GM20431 (cell line): ENCODE measurements at regions not wholly inside any gene's neighbourhood (a gene's known extent, or its start where the extent isn't known, plus 50 kb on each side); places are given as distances from the start of the nearest gene placed in this dataset.

Source experiments
- in situ Hi-C: fragments of 300-500 bp; cut with MseI, MboI; formaldehyde crosslinking; loops from one replicate; pipeline ENCODE4 v1.15.0; 2020; ENCODE audit warnings: low sequenced_read_pairs; ENCODE audit not compliant: unreplicated experiment

DNA sequence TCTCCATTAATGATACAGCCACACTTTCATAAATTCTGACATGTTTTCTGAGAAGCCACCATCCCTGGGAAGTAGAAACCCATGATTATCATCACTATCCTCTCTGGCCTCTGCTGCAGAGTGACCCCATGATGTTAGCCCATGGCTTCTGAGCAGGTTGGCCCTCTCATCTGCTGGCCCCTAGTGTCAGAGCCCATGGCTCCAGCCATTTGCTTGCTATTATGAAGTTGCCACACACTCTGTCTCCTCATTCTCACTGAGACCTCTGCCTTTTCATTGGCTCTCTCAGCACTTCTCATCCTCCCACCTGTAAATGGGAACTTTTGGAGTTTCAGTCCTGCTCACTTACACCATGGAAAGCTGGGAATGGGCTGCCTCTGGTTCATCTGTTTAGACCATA lies 192.7 kb downstream of the GASK1B start:
- in situ Hi-C loops: loop anchor here (25.0 kb wide), 1 partner anchor 182 kb away; the partner anchor contains the start of gene GASK1B

DNA sequence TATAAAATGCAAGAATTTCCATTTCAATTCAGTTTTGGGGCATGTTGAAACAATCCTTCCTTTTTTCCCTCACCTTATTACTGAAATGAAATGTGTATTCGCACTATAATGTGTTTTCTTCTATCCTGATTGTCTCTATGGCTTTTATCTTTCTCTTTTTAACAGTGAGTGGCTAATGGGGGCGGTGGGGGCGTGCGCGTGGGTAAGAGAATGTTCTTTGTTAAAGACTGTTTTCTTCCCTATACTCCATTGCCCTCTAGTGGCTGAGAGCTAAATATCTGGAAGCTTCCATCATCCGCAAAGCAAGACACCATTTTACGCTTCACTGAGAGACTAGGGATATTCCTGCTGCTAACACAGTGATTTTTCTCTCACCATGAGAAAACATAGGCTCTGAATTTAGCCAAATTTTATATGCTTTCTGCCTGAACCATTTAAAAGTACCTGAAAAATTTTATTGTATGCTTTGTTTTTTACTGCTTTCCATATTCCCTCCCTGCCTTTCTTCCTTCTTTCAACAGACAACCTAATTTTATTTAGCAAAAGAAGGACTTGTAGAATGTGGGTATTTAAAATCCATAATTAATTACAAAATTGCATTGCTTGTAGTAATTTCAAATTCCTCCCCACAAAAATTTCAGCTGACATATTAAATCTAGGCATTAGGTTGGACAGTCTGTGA lies 194.0 kb downstream of the GASK1B start:
- in situ Hi-C loops: loop anchor here (25.0 kb wide), 1 partner anchor 183 kb away; the partner anchor contains the start of gene GASK1B

DNA sequence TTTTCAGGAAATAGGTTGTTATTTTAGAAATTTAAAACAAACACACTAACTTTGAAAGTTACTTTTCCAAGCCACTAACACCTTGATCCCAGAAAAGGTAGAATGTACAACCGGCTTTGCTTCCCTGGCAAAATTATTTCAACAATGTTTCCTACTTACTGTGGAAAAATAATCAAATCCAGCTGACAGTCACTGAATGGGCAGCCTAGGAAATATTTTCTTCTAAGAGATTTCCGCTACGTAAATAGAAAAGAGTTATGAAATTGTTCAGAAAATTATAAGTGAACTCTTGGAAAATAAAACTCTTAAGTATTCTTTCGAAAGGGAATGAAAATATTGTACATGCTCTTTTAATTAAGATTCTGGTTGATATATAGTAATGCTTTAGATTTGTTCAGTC lies 195.7 kb downstream of the GASK1B start:
- in situ Hi-C loops: loop anchor here (25.0 kb wide), 1 partner anchor 185 kb away; the partner anchor contains the start of gene GASK1B

DNA sequence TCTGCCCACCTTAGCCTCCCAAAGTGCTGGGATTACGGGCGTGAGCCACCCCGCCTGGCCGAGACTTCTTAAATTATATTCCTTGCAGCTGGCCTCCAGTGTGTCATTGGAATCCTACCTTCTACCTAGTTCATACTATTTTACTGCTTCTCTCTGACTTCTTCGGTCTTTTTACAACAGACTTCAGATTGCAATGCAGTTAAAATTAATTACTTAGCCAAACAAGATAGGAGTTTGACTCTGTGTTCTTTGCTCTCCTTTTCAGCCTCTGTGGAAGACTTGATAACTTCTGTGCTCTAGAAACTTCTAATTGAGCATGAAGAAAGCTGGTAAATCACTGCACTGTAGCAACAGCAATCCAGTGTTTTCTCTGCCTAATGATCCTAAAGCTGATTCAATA lies 199.5 kb downstream of the GASK1B start:
- in situ Hi-C loops: no loop called here

DNA sequence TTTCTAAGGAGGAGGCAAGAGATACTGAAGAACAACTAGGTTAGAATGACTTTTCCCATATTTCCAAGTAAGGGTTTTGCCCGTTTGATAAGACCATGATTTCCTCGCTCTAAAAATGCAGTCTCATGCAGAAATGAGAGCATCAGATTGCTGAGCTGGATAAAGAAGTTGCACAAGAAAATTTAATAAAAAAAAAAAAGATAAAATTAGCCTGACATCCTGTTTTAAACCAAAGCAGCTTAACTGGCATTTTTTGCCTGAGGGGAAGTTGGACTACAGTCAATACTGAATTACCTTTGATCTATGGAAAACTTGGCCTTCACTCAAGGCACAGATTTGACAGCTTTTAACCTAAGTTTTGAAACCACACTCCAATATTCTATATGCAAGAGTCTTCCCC lies 208.4 kb downstream of the GASK1B start:
- in situ Hi-C loops: no loop called here

DNA sequence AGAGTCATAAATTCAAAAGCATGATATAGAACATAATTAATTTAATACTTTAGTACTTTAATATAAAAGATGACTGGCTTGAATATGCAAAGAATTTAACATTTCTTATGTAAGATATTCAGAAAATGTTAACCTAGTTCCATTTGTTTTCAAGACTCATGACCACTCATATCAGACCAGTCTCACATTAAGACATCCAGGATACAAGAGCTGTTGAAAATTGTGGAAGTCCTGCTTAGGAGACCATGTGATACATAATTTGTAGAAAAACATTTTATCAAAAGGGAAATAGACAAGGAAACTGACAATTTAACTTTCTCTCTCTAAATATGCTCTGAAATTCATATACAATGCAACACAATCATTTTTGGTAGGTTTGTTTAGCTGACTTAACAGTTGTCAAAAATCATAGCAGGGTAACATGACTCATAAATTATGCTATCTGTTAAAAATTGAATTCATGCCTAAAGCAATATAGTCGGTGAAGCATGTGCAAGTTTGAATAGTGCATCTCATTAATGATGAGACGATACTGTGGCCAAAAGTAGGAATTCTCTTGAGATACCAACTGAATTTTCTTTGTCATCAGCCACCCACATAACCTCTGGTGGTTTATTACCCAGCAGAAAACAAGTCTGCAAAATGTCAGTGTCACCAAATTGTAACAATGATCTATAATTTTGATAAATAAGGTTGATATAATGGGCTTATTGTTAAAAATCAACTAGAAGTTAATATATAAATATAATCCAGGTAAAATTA lies 211.4 kb downstream of the GASK1B start:
- in situ Hi-C loops: no loop called here

DNA sequence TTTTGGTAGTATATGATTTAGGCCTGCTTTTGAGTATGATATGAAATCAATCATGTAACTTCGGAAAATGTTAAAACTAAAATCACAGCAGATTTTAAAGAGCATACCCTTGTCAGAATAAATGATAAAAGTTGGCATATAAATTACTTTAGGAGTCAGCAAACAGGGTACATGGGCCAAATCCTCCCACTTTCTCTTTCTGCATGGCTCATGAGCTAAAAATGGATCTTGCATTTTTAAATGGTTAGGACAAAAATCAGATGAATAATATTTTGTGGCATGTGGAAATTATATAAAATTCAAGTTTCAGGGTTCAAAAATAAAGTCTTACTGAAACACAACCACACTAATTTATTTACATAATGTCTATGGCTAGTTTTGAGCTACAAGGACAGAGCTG lies 214.9 kb downstream of the GASK1B start:
- in situ Hi-C loops: no loop called here

DNA sequence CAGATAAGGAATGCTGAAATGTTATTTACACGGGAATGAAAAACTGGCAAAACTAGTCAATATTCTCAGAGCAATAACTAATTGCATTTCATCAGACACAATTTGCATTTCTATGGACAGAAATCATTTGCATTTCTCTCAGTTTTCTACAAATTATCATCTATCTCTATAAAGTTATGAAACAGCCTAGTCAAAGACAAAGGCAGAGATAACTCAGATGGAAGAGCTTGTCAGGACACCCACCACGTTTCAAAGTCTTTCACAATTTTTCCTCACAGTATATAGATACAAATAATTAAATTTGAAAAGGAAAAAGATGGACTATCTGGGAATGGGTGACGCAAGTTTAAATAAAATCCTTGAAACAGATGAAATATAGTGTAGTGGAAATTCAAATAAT lies 230.8 kb downstream of the GASK1B start:
- in situ Hi-C loops: no loop called here

DNA sequence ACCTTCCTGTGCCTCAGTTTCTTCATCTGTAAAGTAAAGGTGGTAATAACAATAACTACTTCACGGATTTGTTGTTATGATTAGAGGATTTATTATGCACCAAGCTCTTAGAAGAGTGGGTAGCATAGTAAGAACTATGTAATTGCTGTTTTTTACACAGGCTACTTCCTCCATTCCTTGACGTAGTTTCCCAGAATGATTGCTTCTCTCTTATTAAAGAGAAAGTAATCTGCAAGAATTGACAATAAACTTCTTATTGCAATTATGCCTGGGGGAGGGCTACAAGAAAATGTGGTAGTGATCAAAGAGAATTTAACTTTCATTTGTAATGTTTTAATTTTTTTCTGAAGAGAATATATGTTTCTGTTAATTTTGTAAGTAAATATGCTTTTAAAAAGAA lies 238.7 kb downstream of the GASK1B start:
- in situ Hi-C loops: no loop called here

DNA sequence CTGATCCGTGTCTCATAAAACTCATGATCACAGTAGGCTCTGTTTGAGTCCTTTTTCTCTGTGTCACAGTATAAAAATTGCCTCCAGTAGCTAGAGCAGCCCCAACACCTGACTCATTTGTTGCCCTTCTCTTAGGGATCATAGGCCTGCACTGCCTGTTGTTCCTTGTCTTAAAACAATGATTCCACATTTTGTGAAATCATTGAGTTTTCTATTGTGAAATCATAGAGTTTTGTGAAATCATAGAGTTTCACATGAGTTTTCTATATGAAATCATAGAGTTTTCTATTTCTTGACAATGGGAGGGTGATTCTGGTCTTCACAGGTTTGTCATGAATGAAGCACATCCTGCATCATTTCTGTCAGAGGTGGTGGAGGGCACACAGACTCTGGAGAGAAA lies 239.9 kb downstream of the GASK1B start:
- in situ Hi-C loops: no loop called here

DNA sequence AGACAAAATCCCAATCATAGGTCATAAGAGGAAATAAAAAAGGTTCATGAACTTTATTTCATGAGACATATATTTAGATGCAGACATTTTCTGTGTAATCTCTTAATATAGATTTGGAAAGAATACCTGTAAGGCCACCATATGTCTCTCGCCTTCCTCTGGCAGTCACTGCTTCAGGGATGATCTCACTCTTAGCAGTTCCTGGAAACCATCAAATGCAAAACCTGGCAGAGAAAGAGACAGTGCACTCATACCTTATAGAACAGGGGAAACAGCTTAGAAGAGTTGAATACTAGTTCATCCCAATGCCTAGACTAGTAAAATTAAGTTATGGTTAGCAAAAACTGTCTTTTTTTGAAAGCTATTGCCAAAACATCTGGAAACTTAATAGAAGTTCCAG lies 243.3 kb downstream of the GASK1B start:
- in situ Hi-C loops: no loop called here

DNA sequence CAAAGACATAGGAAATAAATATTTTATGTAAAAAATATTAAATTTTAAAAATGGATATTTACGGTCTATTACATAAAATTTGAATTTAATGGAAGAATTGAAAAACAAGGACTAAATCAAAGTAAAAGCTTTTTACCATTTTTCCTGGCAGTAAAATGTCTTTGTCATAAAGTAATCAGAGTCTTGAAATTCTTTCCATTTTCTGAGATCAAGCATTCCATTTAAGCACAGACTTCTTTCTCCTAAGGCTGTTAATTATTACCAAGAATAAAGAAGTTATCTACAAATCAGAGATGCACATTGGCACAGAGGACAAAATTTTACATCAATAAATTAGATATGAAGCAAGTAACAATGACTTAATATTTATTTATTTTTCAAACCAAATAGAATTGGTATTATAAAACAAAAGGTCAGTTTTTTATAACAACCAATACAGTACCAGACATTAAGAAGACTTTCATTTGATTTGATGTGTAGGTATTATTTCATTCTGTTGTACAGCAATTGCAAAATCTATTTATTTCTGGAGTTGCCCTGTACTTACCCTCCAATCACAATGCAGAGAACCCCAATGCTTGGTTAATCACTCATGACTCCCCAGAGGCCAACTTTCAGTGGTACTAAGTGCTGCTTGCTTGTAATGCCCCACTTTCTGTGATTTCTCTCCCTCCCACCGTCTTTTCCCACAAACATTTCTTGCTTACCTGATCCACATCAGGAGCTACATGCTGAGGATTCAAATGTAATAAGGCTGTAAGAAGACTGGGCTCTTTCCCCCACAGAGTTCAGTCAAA lies 254.6 kb downstream of the GASK1B start:
- in situ Hi-C loops: no loop called here

DNA sequence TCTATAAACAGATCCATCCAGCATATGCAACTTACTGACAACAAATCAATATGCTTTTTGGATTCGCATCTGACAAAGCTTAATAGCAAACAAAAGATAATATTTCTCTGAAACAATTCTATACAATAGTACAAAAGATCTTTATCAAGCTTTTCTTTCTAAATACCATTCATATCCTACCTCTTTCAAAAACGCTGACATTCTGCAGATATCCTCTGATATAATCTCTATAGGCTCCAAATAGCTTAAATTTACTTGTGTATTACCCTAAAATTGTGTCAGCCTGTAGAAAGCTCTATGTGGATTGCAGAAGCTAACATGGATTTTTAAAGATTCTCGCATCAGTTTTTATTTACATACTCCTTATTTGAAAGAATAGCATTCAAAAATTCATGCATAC lies 260.6 kb downstream of the GASK1B start:
- in situ Hi-C loops: no loop called here

DNA sequence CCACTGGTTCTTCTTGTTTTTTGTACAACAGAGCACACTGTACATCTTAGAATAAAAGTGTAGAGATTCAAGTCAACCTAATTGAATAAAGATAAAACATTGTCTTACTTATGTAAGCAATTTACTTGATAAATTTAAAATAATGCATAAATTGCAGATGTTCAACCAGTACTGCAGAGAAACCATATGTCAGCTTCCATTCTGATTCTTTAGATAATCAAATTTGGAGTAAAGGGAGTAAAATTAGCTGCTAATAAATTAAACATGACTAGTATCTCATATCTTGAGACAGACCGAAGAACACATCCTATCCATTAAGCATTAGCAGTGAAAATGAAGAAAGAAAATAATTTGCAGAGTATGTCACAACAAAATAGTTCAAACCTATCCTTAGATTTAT lies 261.2 kb downstream of the GASK1B start:
- in situ Hi-C loops: no loop called here

DNA sequence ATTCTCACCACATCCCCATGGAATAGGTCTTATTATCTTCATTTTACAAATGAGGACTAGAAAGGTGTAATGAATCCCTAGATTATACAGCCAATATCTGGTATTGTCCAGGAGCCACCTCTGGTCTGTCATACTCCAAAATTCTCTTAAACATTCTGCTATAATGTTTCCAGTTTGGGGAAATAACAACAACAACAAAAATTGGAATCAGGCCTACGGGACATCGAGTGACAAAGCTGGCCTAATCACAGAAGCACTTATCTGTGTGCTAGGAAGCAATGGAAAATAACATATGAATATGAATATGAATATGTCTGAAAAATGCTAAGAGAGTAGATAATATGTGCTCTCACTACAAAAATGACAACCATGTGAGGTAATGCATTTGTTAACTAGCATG lies 264.1 kb downstream of the GASK1B start:
- in situ Hi-C loops: no loop called here

DNA sequence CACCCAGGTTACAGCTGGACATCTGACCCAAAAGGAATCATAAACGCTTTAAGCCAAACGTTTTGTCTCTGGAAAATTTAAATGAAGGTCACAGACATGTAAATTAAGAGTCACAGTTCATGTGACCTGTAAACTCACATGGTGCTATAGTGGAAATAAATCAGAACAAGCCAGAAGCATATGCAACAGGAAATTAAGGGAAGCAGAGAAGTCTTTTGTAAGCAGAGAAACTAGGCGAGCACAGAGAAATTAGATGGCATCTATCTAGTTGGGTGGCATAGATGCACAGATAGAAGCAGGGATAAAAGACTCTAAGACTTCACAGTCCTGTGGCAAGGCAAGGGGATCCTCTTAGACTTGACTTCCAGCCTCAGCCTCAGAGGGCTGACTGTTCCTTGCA lies 264.8 kb downstream of the GASK1B start:
- in situ Hi-C loops: no loop called here

DNA sequence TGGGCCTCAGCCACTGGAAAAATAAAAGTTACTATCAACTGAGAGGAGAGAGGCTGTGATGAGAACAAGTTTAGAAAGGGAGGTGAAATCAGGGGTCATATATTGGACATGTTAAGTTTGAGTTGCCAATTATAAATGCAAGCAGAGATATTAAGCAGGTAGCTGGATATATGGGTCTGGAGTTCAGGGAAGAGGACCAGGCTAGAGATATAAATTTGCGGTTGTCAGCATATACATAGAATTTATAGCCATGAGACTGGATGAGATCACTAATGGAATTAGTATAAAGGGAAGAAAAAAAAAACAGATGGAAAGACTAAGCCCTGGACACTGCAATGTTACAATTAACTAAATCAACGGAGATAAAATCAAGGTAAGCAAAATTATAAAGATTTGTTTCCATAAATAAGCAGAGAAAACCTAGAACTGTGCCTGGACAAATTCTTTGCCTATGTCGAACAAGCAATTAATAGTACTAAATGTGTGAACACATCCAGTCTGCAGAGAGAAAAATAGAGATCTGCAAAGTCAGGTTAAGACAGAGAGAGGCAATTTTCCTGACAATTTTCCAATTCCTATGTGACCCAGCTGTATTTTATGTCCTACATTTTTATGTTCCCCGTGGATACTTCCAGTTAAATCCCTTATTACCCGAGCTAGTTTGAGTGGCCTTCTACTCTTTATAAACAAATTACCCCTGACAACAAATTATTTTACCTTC lies 265.4 kb downstream of the GASK1B start:
- in situ Hi-C loops: no loop called here

DNA sequence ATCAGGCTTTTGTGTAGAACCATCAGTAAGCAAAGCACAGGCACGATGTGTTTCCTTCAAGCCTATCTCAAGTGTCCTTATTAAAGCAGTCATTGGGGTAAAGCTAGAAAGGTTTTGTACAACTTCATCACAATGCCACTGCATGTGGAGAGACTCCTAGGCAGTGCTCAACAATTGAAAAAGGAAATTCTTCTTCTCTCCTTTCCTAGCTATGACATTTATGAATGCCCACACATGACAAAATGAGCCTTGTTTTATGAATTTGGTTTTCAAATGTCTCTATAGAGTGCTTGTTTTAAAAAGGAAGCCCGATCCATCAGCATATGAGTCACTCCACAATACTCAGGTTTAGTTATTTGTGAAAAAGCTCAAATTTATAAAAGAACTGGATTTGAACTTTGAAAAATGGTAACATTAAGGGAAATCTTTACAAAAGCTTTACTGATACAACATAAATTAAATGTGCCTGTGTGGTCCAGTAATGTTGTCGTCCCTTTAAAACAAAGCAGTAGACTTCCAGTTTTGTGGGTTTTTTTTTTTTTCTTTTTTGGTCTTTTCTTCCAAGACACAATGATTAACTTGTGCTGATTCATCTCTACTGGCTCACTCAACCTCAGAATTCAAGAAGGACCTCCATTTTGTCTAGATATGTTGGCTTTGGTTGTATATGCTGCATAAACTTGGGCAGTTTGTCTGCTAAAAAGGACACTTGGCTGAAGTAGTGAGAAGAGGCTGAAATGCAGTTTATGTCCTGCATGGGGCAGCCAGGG lies 273.8 kb downstream of the GASK1B start:
- in situ Hi-C loops: no loop called here

DNA sequence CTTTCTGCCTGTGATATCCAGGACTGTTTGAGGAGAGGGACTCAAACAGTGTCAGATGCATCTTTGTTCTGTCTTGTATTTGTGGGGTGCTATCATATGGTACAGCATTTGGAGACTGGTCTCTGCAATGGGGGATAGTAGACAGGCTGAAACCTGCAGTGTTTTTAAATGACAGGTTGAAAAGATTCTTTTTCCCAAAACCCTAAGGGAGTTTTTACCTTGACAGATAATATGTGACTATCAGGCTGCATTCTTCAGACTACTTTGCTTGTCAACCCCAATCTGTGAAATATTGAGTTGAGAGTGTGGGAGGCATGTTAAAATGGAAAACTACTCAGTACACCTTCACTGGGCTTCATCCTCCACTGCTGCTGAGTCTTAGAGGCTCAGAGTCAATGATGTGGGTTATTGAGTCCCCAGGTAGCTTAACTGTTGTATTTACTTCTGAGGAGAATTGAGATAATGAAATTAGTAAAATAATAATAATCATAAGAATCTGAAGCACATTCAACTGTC lies 274.9 kb downstream of the GASK1B start:
- in situ Hi-C loops: no loop called here
